Mesothelial cell of epicardium (in vitro differentiated cells): ENCODE measurements at regions not wholly inside any gene's neighbourhood (a gene's known extent, or its start where the extent isn't known, plus 50 kb on each side); places are given as distances from the start of the nearest gene placed in this dataset.

ENCODE experiments used
- DNase-seq, 2 experiments: peaks; one replicate each; pipeline ENCODE4 v3.0.0; 2021; ENCODE audit warnings: low spot score in 2 of 2; ENCODE audit not compliant: unreplicated experiment in 2 of 2
- H3K27ac Mint-ChIP-seq: 2 replicates; pipeline ENCODE4 v1.8.0; 2021; ENCODE audit warnings: mixed read lengths
- H3K27me3 Mint-ChIP-seq: 2 replicates; pipeline ENCODE4 v1.8.0; 2021; ENCODE audit warnings: low read depth, mixed read lengths
- H3K36me3 Mint-ChIP-seq: 2 replicates; pipeline ENCODE4 v1.8.0; 2021; ENCODE audit warnings: mixed read lengths
- H3K4me1 Mint-ChIP-seq: 2 replicates; pipeline ENCODE4 v1.8.0; 2021; ENCODE audit warnings: mixed read lengths
- H3K4me3 Mint-ChIP-seq: 2 replicates; pipeline ENCODE4 v1.8.0; 2021; ENCODE audit warnings: mild to moderate bottlenecking, moderate library complexity, mixed read lengths
- H3K9me3 Mint-ChIP-seq: 2 replicates; pipeline ENCODE4 v1.8.0; 2021; ENCODE audit warnings: mixed read lengths
- CTCF ChIP-seq: fragments of 200-600 bp; sonication (generic); IDR thresholded peaks from one replicate; pipeline ENCODE4 v1.5.0; 2021; ENCODE audit warnings: antibody characterized with exemption; ENCODE audit not compliant: unreplicated experiment

DNA sequence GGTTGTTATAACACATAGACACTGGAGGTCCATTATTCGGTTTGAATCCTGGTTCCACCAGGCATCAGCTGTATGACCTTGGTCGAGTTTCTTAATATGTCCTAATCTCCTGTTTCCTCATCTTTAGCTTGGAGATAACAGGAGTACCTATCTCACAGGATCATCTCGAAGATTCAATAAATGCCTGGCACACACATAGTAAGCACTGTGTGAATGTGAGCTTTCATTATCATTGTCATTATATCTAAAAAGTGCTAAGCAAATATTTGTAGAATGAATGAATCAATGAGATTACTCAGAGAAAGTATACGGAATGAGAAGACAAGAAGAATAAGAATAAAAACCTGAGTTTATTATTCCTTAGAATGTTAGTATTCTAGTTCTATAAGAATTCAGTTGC, 227.4 kb upstream of the CFAP20DC start:
- H3K27me3 Mint-ChIP-seq = peaks cover 63% of the 10 kb centered on the region
- no peak overlapping the region for H3K4me3 Mint-ChIP-seq

DNA sequence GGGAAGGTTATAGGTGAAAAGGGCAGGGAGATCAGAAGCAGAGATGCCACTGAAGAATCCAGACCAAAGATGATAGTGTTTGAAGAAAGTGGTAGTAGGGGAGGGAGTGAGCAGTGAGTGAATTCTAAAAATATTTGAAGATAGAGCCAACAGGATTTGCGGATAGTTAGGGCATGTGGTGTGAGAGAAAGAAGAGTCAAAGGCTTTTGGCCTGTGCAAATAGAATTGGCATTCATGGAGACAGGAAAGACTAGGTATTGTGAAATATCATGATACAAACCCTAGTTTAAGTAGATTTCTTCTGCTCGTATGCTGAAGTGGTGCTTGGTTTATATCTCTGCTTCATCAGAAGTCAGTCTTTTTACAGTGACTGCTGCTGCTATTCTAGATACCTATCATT, 224.2 kb upstream of the CFAP20DC start:
- no peaks in the 10 kb centered on the region for H3K9me3 Mint-ChIP-seq
- H3K4me1 Mint-ChIP-seq = peaks cover 2% of the 10 kb centered on the region
- DNase-seq = no peak
- no peak for TF ChIP-seq CTCF
- H3K27me3 Mint-ChIP-seq = peaks cover 68% of the 10 kb centered on the region
- H3K4me3 Mint-ChIP-seq = no peak overlapping the region
- no peaks in the 10 kb centered on the region for H3K36me3 Mint-ChIP-seq
- H3K27ac Mint-ChIP-seq = no peak overlapping the region

More for the DNA sequence above, 227.4 kb upstream of the CFAP20DC start:
- Mint-ChIP-seq H3K9me3 (no peaks in the 10 kb centered on the region), H3K36me3 (no peaks in the 10 kb centered on the region), H3K4me1 (no peaks in the 10 kb centered on the region), H3K27ac (no peak overlapping the region)
- no peak for TF ChIP-seq CTCF
- DNase-seq = no peak

- Mint-ChIP-seq H3K27me3 (peaks cover 54% of the 10 kb centered on the region), H3K4me3 (no peak overlapping the region)
- no peak for TF ChIP-seq CTCF
Measured at GRCh38 chr3:59271971-59272370, 222.1 kb upstream of the CFAP20DC start.

DNA sequence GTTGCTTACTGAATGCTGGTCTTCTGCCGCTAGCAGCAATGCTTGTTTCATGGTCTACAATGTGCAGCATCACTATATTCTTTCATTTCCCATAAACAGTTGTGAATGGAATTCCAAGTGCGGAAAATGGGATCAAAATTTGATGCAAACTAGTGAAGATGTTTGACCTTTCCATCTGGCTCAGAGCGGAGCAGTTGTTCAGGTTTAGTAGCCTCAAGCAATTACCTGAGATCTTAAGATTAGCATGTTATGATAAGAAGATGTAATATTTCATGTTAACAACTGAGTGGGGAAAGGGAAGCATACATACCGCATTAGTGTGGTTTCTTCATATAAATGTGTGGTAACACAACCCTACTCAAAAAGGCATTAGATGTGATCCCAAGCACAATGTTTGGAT, 221.1 kb upstream of the CFAP20DC start:
- Mint-ChIP-seq H3K4me1 (peaks cover 2% of the 10 kb centered on the region), H3K4me3 (no peak overlapping the region), H3K36me3 (no peaks in the 10 kb centered on the region), H3K27me3 (peaks cover 49% of the 10 kb centered on the region), H3K9me3 (no peaks in the 10 kb centered on the region), H3K27ac (no peak overlapping the region)
- no peak for TF ChIP-seq CTCF
- no peak for DNase-seq

More at GRCh38 chr3:59271971-59272370, 222.1 kb upstream of the CFAP20DC start:
- H3K36me3 Mint-ChIP-seq = no peaks in the 10 kb centered on the region
- no peak overlapping the region for H3K27ac Mint-ChIP-seq
- H3K9me3 Mint-ChIP-seq = no peaks in the 10 kb centered on the region
- no peak for DNase-seq
- H3K4me1 Mint-ChIP-seq = peaks cover 2% of the 10 kb centered on the region

DNA sequence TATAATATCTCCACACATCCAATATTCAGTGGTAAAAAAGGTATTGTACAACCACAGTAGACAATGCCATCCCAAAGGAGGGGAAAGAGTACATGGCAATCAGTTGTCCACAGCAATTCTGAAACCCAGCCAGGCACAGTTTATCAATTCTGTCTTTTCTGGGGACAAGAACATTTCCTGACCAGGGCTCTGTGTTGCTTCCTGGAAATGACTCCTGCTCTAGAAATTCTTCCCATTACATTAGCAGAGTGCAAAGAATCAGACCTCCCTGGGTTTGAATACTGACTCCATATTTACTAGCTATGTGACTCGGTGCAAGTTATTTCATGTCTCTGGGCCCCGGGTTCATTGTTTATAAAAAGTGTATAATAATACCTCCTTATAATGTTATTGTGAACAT, 220.4 kb upstream of the CFAP20DC start:
- no peaks in the 10 kb centered on the region for H3K9me3 Mint-ChIP-seq
- no peak overlapping the region for H3K4me3 Mint-ChIP-seq
- H3K27ac Mint-ChIP-seq = no peak overlapping the region
- no peak for TF ChIP-seq CTCF
- H3K36me3 Mint-ChIP-seq = no peaks in the 10 kb centered on the region
- no peak for DNase-seq
- peaks cover 48% of the 10 kb centered on the region for H3K27me3 Mint-ChIP-seq
- H3K4me1 Mint-ChIP-seq = peaks cover 2% of the 10 kb centered on the region

DNA sequence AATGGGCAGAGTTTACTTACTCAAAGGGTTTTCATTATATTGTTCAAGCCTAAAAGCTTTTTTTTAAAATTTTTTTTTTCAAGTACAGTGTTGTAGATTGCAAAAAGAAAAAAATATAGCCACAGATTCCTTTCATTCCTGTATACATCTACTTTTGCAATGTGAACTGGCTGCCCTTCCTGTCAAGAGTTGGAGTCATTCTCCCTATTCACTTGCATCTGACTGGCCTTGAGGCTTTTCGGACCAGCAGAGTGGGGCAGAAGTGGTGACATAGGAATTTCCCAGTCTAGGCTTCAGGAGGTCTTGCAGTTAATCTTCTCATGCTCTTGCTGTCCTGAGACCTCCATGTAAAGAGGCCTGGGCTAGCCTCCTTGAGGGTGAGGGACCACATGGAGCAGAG, 218.3 kb upstream of the CFAP20DC start:
- Mint-ChIP-seq H3K27me3 (peaks cover 36% of the 10 kb centered on the region), H3K4me1 (peaks cover 2% of the 10 kb centered on the region), H3K9me3 (peaks cover 7% of the 10 kb centered on the region), H3K4me3 (no peak overlapping the region), H3K27ac (no peak overlapping the region), H3K36me3 (no peaks in the 10 kb centered on the region)
- no peak for TF ChIP-seq CTCF
- no peak for DNase-seq
